IPS-18c (cell line): ENCODE measurements at regions not wholly inside any gene's neighbourhood (a gene's known extent, or its start where the extent isn't known, plus 50 kb on each side); places are given as distances from the start of the nearest gene placed in this dataset.
"Not testable (repeated sequence)": the region's sequence is repeated elsewhere in the genome, so short reads cannot be mapped to it uniquely, and the experiment has no call there.

Experiments
- H3K4me3 ChIP-seq: 2 replicates; pipeline ENCODE4 v1.7.0; 2013; ENCODE audit warnings: low read depth, mild to moderate bottlenecking, low read length, moderate library complexity; ENCODE audit not compliant: insufficient read depth
- H3K9me3 ChIP-seq: one replicate; pipeline ENCODE4 v1.6.1; 2013; ENCODE audit warnings: mild to moderate bottlenecking, low read length, moderate library complexity; ENCODE audit not compliant: control insufficient read depth, insufficient read depth

GRCh38 chr4:110860901-110861300 lies 238.0 kb upstream of the PITX2 start:
- Histone ChIP-seq H3K4me3 (no peak overlapping the region), H3K9me3 (no peaks in the 10 kb centered on the region)

- H3K4me3 ChIP-seq, result no peak overlapping the region
- H3K9me3 ChIP-seq, result no peaks in the 10 kb centered on the region
These were observed 242.9 kb upstream of the PITX2 start for GRCh38 chr4:110865611-110866259.

GRCh38 chr4:110867251-110867960 lies 244.5 kb upstream of the PITX2 start:
- Histone ChIP-seq H3K9me3 (no peaks in the 10 kb centered on the region), H3K4me3 (no peak overlapping the region)

GRCh38 chr4:110867981-110868720 lies 245.3 kb upstream of the PITX2 start:
- Histone ChIP-seq H3K4me3 (no peak overlapping the region), H3K9me3 (no peaks in the 10 kb centered on the region)

- no peak overlapping the region for H3K4me3 ChIP-seq
- no peaks in the 10 kb centered on the region for H3K9me3 ChIP-seq
These were observed 246.2 kb upstream of the PITX2 start for GRCh38 chr4:110869114-110869513.

- H3K4me3 ChIP-seq, result no peak overlapping the region
- no peaks in the 10 kb centered on the region for H3K9me3 ChIP-seq
These were observed 247.1 kb upstream of the PITX2 start for GRCh38 chr4:110869862-110870572.

GRCh38 chr4:110876214-110876613 lies 253.3 kb upstream of the PITX2 start:
- H3K4me3 ChIP-seq, H3K9me3 ChIP-seq: not testable (repeated sequence)

GRCh38 chr4:110876866-110877265 lies 254.0 kb upstream of the PITX2 start:
- H3K4me3 ChIP-seq, result no peak overlapping the region; the same call in 1 of the 2 replicates
- no peaks in the 10 kb centered on the region for H3K9me3 ChIP-seq

GRCh38 chr4:110877778-110878370 lies 255.0 kb upstream of the PITX2 start:
- H3K9me3 ChIP-seq, result no peaks in the 10 kb centered on the region

GRCh38 chr4:110878413-110878812 lies 255.5 kb upstream of the PITX2 start:
- Histone ChIP-seq H3K4me3 (no peak overlapping the region), H3K9me3 (no peaks in the 10 kb centered on the region)

More at GRCh38 chr4:110877778-110878370, 255.0 kb upstream of the PITX2 start:
- H3K4me3 ChIP-seq, result no peak overlapping the region

GRCh38 chr4:110878956-110879355 lies 256.1 kb upstream of the PITX2 start:
- no peak overlapping the region for H3K4me3 ChIP-seq
- no peaks in the 10 kb centered on the region for H3K9me3 ChIP-seq

GRCh38 chr4:110886270-110886669 lies 263.4 kb upstream of the PITX2 start:
- no peak overlapping the region for H3K4me3 ChIP-seq
- no peaks in the 10 kb centered on the region for H3K9me3 ChIP-seq

GRCh38 chr4:110886856-110887255 lies 264.0 kb upstream of the PITX2 start:
- H3K4me3 ChIP-seq, result no peak overlapping the region
- no peaks in the 10 kb centered on the region for H3K9me3 ChIP-seq

- no peaks in the 10 kb centered on the region for H3K9me3 ChIP-seq
- H3K4me3 ChIP-seq, result no peak overlapping the region
These were observed 274.9 kb upstream of the PITX2 start for GRCh38 chr4:110897784-110898183.

GRCh38 chr4:110898290-110898689 lies 275.4 kb upstream of the PITX2 start:
- no peak overlapping the region for H3K4me3 ChIP-seq
- no peaks in the 10 kb centered on the region for H3K9me3 ChIP-seq

GRCh38 chr4:110900213-110900769 lies 277.4 kb upstream of the PITX2 start:
- Histone ChIP-seq H3K9me3 (no peaks in the 10 kb centered on the region), H3K4me3 (no peak overlapping the region)

- Histone ChIP-seq H3K4me3 (no peak overlapping the region), H3K9me3 (no peaks in the 10 kb centered on the region)
These were observed 279.6 kb upstream of the PITX2 start for GRCh38 chr4:110902500-110902899.
